ENCODE measurements at regions not wholly inside any gene's neighbourhood (a gene's known extent, or its start where the extent isn't known, plus 50 kb on each side); places are given as distances from the start of the nearest gene placed in this dataset.

DNA sequence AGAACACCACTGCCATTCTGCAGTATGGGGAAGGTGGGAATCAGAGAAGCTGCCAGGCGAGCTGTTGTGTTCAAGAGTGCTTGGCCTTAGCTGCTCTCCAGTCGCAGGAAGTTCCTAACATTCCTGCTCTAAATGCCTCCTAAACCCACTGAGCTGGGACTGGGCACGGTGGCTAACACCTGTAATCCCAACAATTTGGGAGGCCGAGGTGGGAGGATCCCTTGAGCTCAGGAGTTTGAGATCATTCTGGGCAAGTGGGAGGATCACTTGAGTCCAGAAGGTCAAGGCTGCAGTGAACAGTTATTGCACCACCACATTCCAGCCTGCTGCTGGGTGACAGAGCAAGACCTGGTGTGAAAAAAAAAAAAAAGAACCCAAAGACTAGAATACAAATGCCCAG is 690.3 kb upstream of the FAM241A start:
- DNase-seq (ENCODE audit: low read depth), result no peak
- H3K4me3 ChIP-seq (ENCODE audit: low read depth, low read length), result no peak overlapping the region
- TF ChIP-seq, protein P1, sequence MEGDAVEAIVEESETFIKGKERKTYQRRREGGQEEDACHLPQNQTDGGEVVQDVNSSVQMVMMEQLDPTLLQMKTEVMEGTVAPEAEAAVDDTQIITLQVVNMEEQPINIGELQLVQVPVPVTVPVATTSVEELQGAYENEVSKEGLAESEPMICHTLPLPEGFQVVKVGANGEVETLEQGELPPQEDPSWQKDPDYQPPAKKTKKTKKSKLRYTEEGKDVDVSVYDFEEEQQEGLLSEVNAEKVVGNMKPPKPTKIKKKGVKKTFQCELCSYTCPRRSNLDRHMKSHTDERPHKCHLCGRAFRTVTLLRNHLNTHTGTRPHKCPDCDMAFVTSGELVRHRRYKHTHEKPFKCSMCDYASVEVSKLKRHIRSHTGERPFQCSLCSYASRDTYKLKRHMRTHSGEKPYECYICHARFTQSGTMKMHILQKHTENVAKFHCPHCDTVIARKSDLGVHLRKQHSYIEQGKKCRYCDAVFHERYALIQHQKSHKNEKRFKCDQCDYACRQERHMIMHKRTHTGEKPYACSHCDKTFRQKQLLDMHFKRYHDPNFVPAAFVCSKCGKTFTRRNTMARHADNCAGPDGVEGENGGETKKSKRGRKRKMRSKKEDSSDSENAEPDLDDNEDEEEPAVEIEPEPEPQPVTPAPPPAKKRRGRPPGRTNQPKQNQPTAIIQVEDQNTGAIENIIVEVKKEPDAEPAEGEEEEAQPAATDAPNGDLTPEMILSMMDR (IDR thresholded peaks at IDR 0.05; ENCODE audit: control insufficient read depth, extremely low read depth, insufficient read depth), result no peak

DNA sequence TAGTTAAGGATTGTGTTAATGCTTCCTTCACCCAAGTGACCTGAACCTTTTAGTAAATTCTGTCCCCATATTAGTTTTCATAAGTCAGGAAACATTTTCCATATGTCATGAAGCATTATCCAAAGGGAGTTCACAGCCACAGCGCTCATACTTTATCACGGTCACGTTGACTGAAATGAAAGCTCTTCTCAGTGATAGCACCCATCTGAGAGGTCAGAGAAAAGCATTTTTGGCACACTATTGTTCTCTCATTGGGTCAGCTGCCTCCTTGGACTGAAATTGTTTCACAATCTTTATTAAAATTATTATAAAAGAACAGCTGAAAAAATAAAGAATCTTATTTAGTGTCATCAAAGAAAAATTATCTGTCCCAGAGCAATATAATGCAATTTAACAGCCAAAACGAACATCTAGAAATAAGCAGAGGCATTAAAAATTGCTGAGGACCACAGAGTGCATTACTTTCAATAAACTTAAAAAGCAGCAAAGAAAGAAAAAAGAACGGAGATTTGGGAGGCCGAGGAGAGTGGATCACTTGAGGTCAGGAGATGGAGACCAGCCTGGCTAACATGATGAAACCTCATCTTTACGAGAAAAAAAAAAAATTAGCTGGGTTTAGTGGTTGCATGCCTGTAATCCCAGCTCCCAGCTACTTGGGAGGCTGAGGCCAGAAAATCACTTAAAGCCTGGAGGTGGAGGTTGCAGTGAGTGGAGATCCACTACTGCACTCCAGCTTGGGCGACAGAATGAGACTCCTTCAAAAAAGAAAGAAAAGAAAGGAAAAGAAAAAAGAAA is 680.8 kb upstream of the FAM241A start:
- DNase-seq (ENCODE audit: low read depth), result no peak
- TF ChIP-seq, protein P1 (IDR thresholded peaks at IDR 0.05; ENCODE audit: control insufficient read depth, extremely low read depth, insufficient read depth), result no peak
- H3K4me3 ChIP-seq (ENCODE audit: low read depth, low read length), result no peak overlapping the region

DNA sequence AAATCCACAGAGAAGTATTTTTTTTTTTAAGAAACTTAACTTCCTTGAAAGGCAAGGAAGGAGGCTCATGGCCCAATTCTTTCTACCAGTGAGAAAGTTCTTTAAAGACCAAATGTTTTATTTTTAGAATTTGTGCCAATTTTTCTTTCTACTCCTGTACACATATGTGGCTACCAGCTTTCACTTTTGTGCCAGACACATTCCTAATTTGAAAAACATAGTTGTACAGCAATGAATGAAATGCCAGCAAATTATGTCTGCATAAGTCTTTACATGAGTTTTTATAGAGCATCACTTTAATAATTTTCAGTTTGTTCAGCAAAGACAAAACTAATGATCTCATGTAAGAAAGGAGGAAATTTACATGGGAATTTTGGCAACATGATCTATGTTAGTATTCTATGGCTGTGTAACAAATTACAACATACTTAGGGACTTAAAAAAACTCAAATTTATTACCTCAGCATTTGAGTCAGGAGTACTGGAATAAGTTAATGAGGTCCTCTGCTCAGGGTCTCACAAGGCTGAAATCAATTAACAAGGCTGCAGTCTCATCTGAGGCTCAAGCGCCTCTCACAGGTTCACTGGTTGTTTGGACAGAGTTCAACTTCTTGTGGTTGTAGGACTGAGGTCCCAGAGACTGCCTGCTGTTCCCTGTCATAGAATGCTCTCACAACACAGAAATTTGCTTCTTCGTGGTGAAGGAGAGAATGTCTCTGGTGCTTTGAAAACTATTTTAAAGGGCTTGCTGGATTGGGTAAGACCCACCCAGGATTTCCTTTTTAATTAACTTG is 678.2 kb upstream of the FAM241A start:
- no peak for DNase-seq (ENCODE audit: low read depth)

DNA sequence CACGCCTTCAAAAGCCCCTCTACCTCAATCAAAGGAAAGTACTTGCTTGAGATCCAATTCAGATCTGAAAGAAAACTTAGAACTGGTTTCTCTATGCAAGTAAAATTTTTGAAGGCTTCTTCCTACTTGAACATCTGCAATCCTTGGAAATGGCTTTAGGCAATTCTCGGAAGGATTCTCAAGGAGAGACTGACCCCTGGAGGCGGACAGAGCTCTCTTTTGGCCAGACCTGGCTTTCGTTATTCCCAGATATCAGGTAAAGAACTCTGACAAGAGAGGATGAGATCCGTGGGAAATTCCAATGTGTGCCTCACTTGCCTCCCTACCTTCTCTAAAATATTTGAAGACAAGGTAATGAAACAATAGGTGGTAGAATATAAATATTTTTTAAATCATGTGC is 670.3 kb upstream of the FAM241A start:
- TF ChIP-seq, protein P1 (IDR thresholded peaks at IDR 0.05; ENCODE audit: control insufficient read depth, extremely low read depth, insufficient read depth), result peak; percentile 47
- DNase-seq (ENCODE audit: low read depth), result peak; percentile 0

More for the DNA sequence above, 678.2 kb upstream of the FAM241A start:
- no peak overlapping the region for H3K4me3 ChIP-seq (ENCODE audit: low read depth, low read length)
- TF ChIP-seq, protein P1 (IDR thresholded peaks at IDR 0.05; ENCODE audit: control insufficient read depth, extremely low read depth, insufficient read depth), result no peak

DNA sequence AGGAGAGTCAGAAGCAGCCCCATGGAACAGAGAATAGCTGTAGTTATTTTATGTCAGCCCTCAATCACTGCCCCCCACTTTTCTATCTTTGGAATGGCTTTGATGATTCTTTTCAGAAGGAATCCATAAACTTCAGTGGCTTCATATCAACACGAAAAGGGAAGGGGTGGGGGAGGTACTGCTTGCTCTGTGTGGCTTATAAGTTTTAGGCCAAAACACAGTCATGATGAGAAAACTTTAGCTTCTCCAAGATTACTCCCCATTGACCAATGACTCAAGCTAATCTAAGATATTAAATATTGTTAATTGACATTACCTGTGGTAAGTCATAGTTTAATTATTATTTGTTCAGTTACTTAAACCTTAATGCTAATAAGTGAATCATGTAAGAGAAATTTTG is 669.6 kb upstream of the FAM241A start:
- no peak for DNase-seq (ENCODE audit: low read depth)
- TF ChIP-seq, protein P1 (IDR thresholded peaks at IDR 0.05; ENCODE audit: control insufficient read depth, extremely low read depth, insufficient read depth), result no peak
- H3K4me3 ChIP-seq (ENCODE audit: low read depth, low read length), result no peak overlapping the region

More for the DNA sequence above, 670.3 kb upstream of the FAM241A start:
- H3K4me3 ChIP-seq (ENCODE audit: low read depth, low read length), result no peak overlapping the region

DNA sequence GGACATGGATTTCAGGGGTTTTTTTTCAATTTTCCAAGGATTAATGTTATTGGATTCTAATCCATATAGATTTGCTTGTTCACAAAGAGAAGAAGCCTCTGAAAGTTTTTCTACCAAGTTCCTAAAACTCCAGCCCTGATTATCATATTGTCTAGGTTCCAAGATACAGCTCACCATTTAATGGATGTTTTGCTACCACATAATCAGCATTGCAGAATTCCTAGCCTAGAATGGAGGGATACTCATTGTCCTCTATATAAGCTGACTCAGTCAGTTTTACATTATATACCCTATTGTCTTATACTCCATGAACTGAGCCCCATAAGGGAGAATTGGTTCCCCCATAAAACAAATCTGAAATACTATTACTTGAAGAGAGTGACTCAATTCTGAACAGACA is 664.7 kb upstream of the FAM241A start:
- H3K4me3 ChIP-seq (ENCODE audit: low read depth, low read length), result no peak overlapping the region
- TF ChIP-seq, protein P1 (IDR thresholded peaks at IDR 0.05; ENCODE audit: control insufficient read depth, extremely low read depth, insufficient read depth), result no peak
- no peak for DNase-seq (ENCODE audit: low read depth)
